ENCODE measurements at regions not wholly inside any gene's neighbourhood (a gene's known extent, or its start where the extent isn't known, plus 50 kb on each side); places are given as distances from the start of the nearest gene placed in this dataset.

- TF ChIP-seq RAD21 (IDR thresholded peaks at IDR 0.05; ENCODE audit: low read depth) = no peak
- TF ChIP-seq TEAD4 (IDR thresholded peaks at IDR 0.05) = no peak
- no peak for TF ChIP-seq MAX (IDR thresholded peaks at IDR 0.05)
- TF ChIP-seq TAF1 (IDR thresholded peaks at IDR 0.05; ENCODE audit: low read depth) = no peak
- TF ChIP-seq EP300 (IDR thresholded peaks at IDR 0.05; ENCODE audit: borderline replicate concordance) = no peak
- TF ChIP-seq CEBPB (IDR thresholded peaks at IDR 0.05) = no peak
Measured at GRCh38 chr11:111112614-111113013, 132.9 kb upstream of the POU2AF2 start.

Measured in Ishikawa (cell line).